Keratinocyte (primary cell): ENCODE measurements at regions not wholly inside any gene's neighbourhood (a gene's known extent, or its start where the extent isn't known, plus 50 kb on each side); places are given as distances from the start of the nearest gene placed in this dataset.

Experiments used
- EZH2 ChIP-seq: IDR thresholded peaks from one replicate; pipeline ENCODE4 v1.6.1; 2012; ENCODE audit warnings: inconsistent platforms, mild to moderate bottlenecking, low read length, moderate library complexity
- TF ChIP-seq, protein P1 (sequence below), 3 experiments: IDR thresholded peaks in 1 of 3; conservative IDR thresholded peaks in 1 of 3; optimal IDR thresholded peaks in 1 of 3; 2 replicates in 2 of 3; 3 replicates in 1 of 3; pipeline versions ENCODE3 to v1.5.1; 2011; ENCODE audit warnings: low read length in 3 of 3, mild to moderate bottlenecking in 3 of 3, moderate library complexity in 2 of 3, control low read depth in 1 of 3, inconsistent platforms in 1 of 3; ENCODE audit not compliant: insufficient read depth in 2 of 3; ENCODE audit errors: extremely low read depth in 1 of 3

DNA sequence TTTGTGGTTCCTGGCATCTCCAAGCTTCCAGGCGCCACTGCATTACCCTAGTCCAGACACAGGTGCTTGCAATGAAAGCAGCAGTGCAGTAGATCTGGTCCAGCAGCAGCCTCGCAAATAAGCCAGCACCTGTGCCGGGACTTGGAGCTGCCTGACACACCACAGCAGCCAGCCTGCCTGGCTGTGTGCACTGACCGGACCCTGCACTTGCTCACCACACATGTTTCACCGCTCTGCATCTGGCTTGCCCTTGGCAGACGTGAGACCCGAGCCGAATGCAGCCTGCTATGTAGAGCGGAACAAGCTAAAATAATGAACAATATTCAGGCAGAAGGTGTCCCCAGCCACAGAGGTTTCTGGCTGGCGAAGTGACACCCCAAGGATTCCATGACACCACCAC, 123.6 kb upstream of the POM121L12 start:
- TF ChIP-seq, protein P1, sequence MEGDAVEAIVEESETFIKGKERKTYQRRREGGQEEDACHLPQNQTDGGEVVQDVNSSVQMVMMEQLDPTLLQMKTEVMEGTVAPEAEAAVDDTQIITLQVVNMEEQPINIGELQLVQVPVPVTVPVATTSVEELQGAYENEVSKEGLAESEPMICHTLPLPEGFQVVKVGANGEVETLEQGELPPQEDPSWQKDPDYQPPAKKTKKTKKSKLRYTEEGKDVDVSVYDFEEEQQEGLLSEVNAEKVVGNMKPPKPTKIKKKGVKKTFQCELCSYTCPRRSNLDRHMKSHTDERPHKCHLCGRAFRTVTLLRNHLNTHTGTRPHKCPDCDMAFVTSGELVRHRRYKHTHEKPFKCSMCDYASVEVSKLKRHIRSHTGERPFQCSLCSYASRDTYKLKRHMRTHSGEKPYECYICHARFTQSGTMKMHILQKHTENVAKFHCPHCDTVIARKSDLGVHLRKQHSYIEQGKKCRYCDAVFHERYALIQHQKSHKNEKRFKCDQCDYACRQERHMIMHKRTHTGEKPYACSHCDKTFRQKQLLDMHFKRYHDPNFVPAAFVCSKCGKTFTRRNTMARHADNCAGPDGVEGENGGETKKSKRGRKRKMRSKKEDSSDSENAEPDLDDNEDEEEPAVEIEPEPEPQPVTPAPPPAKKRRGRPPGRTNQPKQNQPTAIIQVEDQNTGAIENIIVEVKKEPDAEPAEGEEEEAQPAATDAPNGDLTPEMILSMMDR (optimal IDR thresholded peaks at IDR 0.05 in 1 of 3, IDR thresholded peaks at IDR 0.05 in 1 of 3, conservative IDR thresholded peaks at IDR 0.05 in 1 of 3; ENCODE audit: extremely low read depth in 1 of 3, insufficient read depth in 2 of 3, low read length in 3 of 3), result no peak
- no peak for TF ChIP-seq EZH2
